ENCODE measurements at regions not wholly inside any gene's neighbourhood (a gene's known extent, or its start where the extent isn't known, plus 50 kb on each side); places are given as distances from the start of the nearest gene placed in this dataset.

DNA sequence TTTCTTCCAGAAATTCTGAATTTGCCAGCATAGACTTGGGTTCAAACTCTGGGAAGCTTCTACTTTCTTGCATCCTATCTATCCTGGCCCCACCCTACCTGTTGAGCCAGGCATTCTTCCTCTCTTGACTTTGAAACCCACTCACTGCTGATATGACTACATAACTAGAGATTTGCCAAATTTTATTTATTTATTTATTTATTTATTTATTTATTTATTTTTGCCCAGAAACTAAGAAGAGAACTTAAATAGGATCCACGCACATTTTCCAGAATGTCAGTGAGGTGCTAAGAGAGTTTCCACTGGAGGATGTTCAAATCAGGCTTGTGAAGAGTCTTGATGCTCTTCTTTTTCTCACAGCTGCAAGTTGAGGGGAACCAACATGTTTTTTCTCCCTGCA, 487.8 kb upstream of the PODXL start:
- TF ChIP-seq, protein P1, sequence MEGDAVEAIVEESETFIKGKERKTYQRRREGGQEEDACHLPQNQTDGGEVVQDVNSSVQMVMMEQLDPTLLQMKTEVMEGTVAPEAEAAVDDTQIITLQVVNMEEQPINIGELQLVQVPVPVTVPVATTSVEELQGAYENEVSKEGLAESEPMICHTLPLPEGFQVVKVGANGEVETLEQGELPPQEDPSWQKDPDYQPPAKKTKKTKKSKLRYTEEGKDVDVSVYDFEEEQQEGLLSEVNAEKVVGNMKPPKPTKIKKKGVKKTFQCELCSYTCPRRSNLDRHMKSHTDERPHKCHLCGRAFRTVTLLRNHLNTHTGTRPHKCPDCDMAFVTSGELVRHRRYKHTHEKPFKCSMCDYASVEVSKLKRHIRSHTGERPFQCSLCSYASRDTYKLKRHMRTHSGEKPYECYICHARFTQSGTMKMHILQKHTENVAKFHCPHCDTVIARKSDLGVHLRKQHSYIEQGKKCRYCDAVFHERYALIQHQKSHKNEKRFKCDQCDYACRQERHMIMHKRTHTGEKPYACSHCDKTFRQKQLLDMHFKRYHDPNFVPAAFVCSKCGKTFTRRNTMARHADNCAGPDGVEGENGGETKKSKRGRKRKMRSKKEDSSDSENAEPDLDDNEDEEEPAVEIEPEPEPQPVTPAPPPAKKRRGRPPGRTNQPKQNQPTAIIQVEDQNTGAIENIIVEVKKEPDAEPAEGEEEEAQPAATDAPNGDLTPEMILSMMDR (IDR thresholded peaks at IDR 0.05) = no peak
- no peak for TF ChIP-seq EZH2 (IDR thresholded peaks at IDR 0.05)
- no peak for TF ChIP-seq EZH2phosphoT487 (IDR thresholded peaks at IDR 0.05)
